OCI-LY3 (cell line): ENCODE measurements at regions not wholly inside any gene's neighbourhood (a gene's known extent, or its start where the extent isn't known, plus 50 kb on each side); places are given as distances from the start of the nearest gene placed in this dataset.

Experiments
- H2AFZ ChIP-seq: fragments of 200-600, 300-600 bp; shearing (Covaris generic); 2 replicates; pipeline ENCODE4 v1.6.0; 2014; ENCODE audit warnings: antibody characterized with exemption, low read depth, low read length
- H3K27ac ChIP-seq: fragments of 200-600, 300-600 bp; sonication (generic); 2 replicates; pipeline ENCODE4 v1.5.1; 2014; ENCODE audit warnings: mild to moderate bottlenecking, low read length, moderate library complexity, mixed read lengths
- H3K27me3 ChIP-seq: fragments of 200-600, 300-600 bp; sonication (generic); 2 replicates; pipeline ENCODE4 v1.6.1; 2014; ENCODE audit warnings: low read depth, low read length, mixed read lengths
- H3K36me3 ChIP-seq: fragments of 200-600, 300-600 bp; sonication (generic); replicated peaks from 2 replicates; pipeline ENCODE3; 2014; ENCODE audit warnings: low read depth, low read length, mixed read lengths
- H3K4me1 ChIP-seq: fragments of 300-600, 200-600 bp; sonication (generic); 2 replicates; pipeline ENCODE4 v1.6.1; 2014; ENCODE audit warnings: low read length, mixed read lengths
- H3K4me2 ChIP-seq: fragments of 200-600, 300-600 bp; sonication (generic); 2 replicates; pipeline ENCODE4 v1.6.1; 2014; ENCODE audit warnings: low read length, mixed read lengths
- H3K4me3 ChIP-seq: fragments of 300-600, 200-600 bp; sonication (generic); 2 replicates; pipeline ENCODE4 v1.5.1; 2014; ENCODE audit warnings: antibody characterized with exemption, mild to moderate bottlenecking, low read length, moderate library complexity
- H3K79me2 ChIP-seq: fragments of 300-600, 200-600 bp; shearing (Covaris generic); 2 replicates; pipeline ENCODE4 v1.6.1; 2014; ENCODE audit warnings: mild to moderate bottlenecking, low read length, mixed read lengths
- H3K9ac ChIP-seq: fragments of 300-600, 200-600 bp; shearing (Covaris generic); 2 replicates; pipeline ENCODE4 v1.6.0; 2014; ENCODE audit warnings: mild to moderate bottlenecking, low read length, moderate library complexity
- H3K9me3 ChIP-seq: fragments of 200-600, 300-600 bp; shearing (Covaris generic); 2 replicates; pipeline ENCODE4 v1.6.1; 2014; ENCODE audit warnings: low read length, mixed read lengths; ENCODE audit not compliant: insufficient read depth
- H4K20me1 ChIP-seq: fragments of 200-600, 300-600 bp; sonication (generic); 2 replicates; pipeline ENCODE4 v1.6.1; 2016; ENCODE audit warnings: low read length, mixed read lengths; ENCODE audit not compliant: insufficient read depth
- CTCF ChIP-seq: fragments of 200-600, 300-600 bp; sonication (generic); IDR thresholded peaks from 2 replicates; pipeline ENCODE4 v1.5.1; 2014; ENCODE audit warnings: antibody characterized with exemption, low read length, low read depth
- EZH2phosphoT487 ChIP-seq: fragments of 200-600 bp; shearing (Covaris generic); IDR thresholded peaks from 2 replicates; pipeline ENCODE4 v1.6.1; 2018; ENCODE audit warnings: antibody characterized with exemption, mixed run types, low read depth

GRCh38 chr11:55106391-55106790, 155.6 kb upstream of the TRIM48 start:
- H3K9ac ChIP-seq: no peak overlapping the region
- no peak overlapping the region for H3K4me3 ChIP-seq
- no peaks in the 10 kb centered on the region for H3K36me3 ChIP-seq
- TF ChIP-seq EZH2phosphoT487: no peak
- peak; percentile 11; the same call in 1 of the 2 replicates for TF ChIP-seq CTCF
- H4K20me1 ChIP-seq: no peaks in the 10 kb centered on the region
- no peak overlapping the region for H3K27ac ChIP-seq
- no peak overlapping the region for H2AFZ ChIP-seq
- H3K4me1 ChIP-seq: no peaks in the 10 kb centered on the region
- H3K4me2 ChIP-seq: no peak overlapping the region
- no peaks in the 10 kb centered on the region for H3K79me2 ChIP-seq
- peaks cover 17% of the 10 kb centered on the region for H3K9me3 ChIP-seq
- H3K27me3 ChIP-seq: no peaks in the 10 kb centered on the region
